GM21737 (cell line): ENCODE measurements at regions not wholly inside any gene's neighbourhood (a gene's known extent, or its start where the extent isn't known, plus 50 kb on each side); places are given as distances from the start of the nearest gene placed in this dataset.
A peak's percentile ranks its signal among the peaks of the same experiment; 100 is the strongest.

Source experiments
- ATAC-seq: cut with Tn5 transposase; IDR thresholded peaks from one replicate; pipeline ENCODE4 v1.9.1; 2021; ENCODE audit warnings: mild to moderate bottlenecking, moderate library complexity; ENCODE audit not compliant: unreplicated experiment

- ATAC-seq = peak; percentile 60
Measured at GRCh38 chr6:11366183-11366933, 133.9 kb upstream of the NEDD9 start.

GRCh38 chr6:11364971-11365397 lies 132.5 kb upstream of the NEDD9 start:
- no peak for ATAC-seq

- no peak for ATAC-seq
Measured at GRCh38 chr6:11363881-11364576, 131.6 kb upstream of the NEDD9 start.

- no peak for ATAC-seq
Measured at GRCh38 chr6:11362564-11362963, 130.1 kb upstream of the NEDD9 start.

- no peak for ATAC-seq
Measured at GRCh38 chr6:11358904-11359830, 126.7 kb upstream of the NEDD9 start.

GRCh38 chr6:11357285-11357684 lies 124.8 kb upstream of the NEDD9 start:
- ATAC-seq = no peak

- ATAC-seq = no peak
Measured at GRCh38 chr6:11356404-11357155, 124.1 kb upstream of the NEDD9 start.

- ATAC-seq = peak; percentile 46
Measured at GRCh38 chr6:11353921-11354389, 121.5 kb upstream of the NEDD9 start.

- ATAC-seq = no peak
Measured at GRCh38 chr6:11350294-11350693, 117.8 kb upstream of the NEDD9 start.

GRCh38 chr6:11349880-11350279 lies 117.4 kb upstream of the NEDD9 start:
- ATAC-seq = no peak

- ATAC-seq = peak; percentile 57
Measured at GRCh38 chr6:11346516-11346915, 114.0 kb upstream of the NEDD9 start.

GRCh38 chr6:11345536-11345935 lies 113.1 kb upstream of the NEDD9 start:
- ATAC-seq = no peak

GRCh38 chr6:11343963-11344723 lies 111.7 kb upstream of the NEDD9 start:
- no peak for ATAC-seq

- ATAC-seq = no peak
Measured at GRCh38 chr6:11341867-11342266, 109.4 kb upstream of the NEDD9 start.

- no peak for ATAC-seq
Measured at GRCh38 chr6:11341303-11341702, 108.8 kb upstream of the NEDD9 start.

- ATAC-seq = no peak
Measured at GRCh38 chr6:11339380-11339779, 106.9 kb upstream of the NEDD9 start.

- no peak for ATAC-seq
Measured at GRCh38 chr6:11337306-11337705, 104.8 kb upstream of the NEDD9 start.

- ATAC-seq = no peak
Measured at GRCh38 chr6:11335826-11336225, 103.4 kb upstream of the NEDD9 start.

GRCh38 chr6:11333132-11333849 lies 100.8 kb upstream of the NEDD9 start:
- ATAC-seq = peak; percentile 58
